CD14-positive monocyte (primary cell): ENCODE measurements at regions not wholly inside any gene's neighbourhood (a gene's known extent, or its start where the extent isn't known, plus 50 kb on each side); places are given as distances from the start of the nearest gene placed in this dataset.

Experiments used
- DNase-seq, 3 donors: peaks; one replicate each; pipeline ENCODE4 v3.0.0-alpha.2; 2011 to 2022
- H2AFZ ChIP-seq: 2 replicates; pipeline ENCODE4 v1.6.0; 2012; ENCODE audit warnings: mild to moderate bottlenecking, low read depth, low read length, inconsistent platforms; ENCODE audit not compliant: insufficient read depth, poor library complexity, severe bottlenecking
- H3K27ac ChIP-seq, 2 donors: 1 replicate in 1 of 2; 2 replicates in 1 of 2; pipeline ENCODE4 v1.5.1; 2012 to 2013; ENCODE audit warnings: low read length in 2 of 2, control low read depth in 1 of 2, inconsistent platforms in 1 of 2, low read depth in 1 of 2, mild to moderate bottlenecking in 1 of 2
- H3K27me3 ChIP-seq, 2 donors: one replicate each; pipeline versions ENCODE4 v1.6.0 to v1.6.1; 2011 to 2013; ENCODE audit warnings: low read length in 2 of 2; ENCODE audit not compliant: control insufficient read depth in 2 of 2, insufficient read depth in 2 of 2
- H3K36me3 ChIP-seq, 2 donors: replicated peaks in 1 of 2; 1 replicate in 1 of 2; 2 replicates in 1 of 2; pipeline versions ENCODE4 v1.5.1 to v1.6.1; 2012 to 2013; ENCODE audit warnings: low read length in 2 of 2, control low read depth in 1 of 2, inconsistent platforms in 1 of 2, mild to moderate bottlenecking in 1 of 2; ENCODE audit not compliant: insufficient read depth in 2 of 2, control insufficient read depth in 1 of 2
- H3K4me1 ChIP-seq, 2 donors: 1 replicate in 1 of 2; 2 replicates in 1 of 2; pipeline versions ENCODE4 v1.5.1 to v1.6.1; 2012 to 2013; ENCODE audit warnings: low read length in 2 of 2, control low read depth in 1 of 2, inconsistent platforms in 1 of 2, mild to moderate bottlenecking in 1 of 2, moderate library complexity in 1 of 2; ENCODE audit not compliant: insufficient read depth in 2 of 2, control insufficient read depth in 1 of 2
- H3K4me2 ChIP-seq: replicated peaks from 2 replicates; pipeline ENCODE3; 2012; ENCODE audit warnings: low read length, moderate library complexity, mild to moderate bottlenecking; ENCODE audit not compliant: poor library complexity, severe bottlenecking; ENCODE audit errors: extremely low read depth
- H3K4me3 ChIP-seq, 3 experiments: fragments of 200-600 bp in 1 of 3; sonication (generic) in 1 of 3; replicated peaks in 1 of 3; 1 replicate in 2 of 3; 2 replicates in 1 of 3; pipeline ENCODE4 v1.5.1; 2011 to 2013; ENCODE audit warnings: low read length in 3 of 3, mild to moderate bottlenecking in 3 of 3, control low read depth in 2 of 3, low read depth in 2 of 3, inconsistent platforms in 1 of 3, moderate library complexity in 1 of 3
- H3K79me2 ChIP-seq: 2 replicates; pipeline ENCODE4 v1.6.0; 2012; ENCODE audit warnings: mild to moderate bottlenecking, control low read depth, inconsistent platforms, low read length, moderate library complexity; ENCODE audit not compliant: insufficient read depth
- H3K9ac ChIP-seq: 2 replicates; pipeline ENCODE4 v1.6.0; 2017; ENCODE audit warnings: low read length, mild to moderate bottlenecking; ENCODE audit not compliant: insufficient read depth, poor library complexity, severe bottlenecking
- H3K9me3 ChIP-seq, 2 donors: replicated peaks in 1 of 2; 1 replicate in 1 of 2; 2 replicates in 1 of 2; pipeline versions ENCODE4 v1.5.1 to v1.6.1; 2012 to 2013; ENCODE audit warnings: low read length in 2 of 2, control low read depth in 1 of 2; ENCODE audit not compliant: control insufficient read depth in 1 of 2, insufficient read depth in 1 of 2
- H4K20me1 ChIP-seq: 2 replicates; pipeline ENCODE4 v1.6.0; 2012; ENCODE audit warnings: mild to moderate bottlenecking, low read length, control low read depth, moderate library complexity; ENCODE audit not compliant: insufficient read depth
- H3K27ac Mint-ChIP-seq, 7 donors: one replicate each; pipeline ENCODE4 v1.8.0; 2020; ENCODE audit warnings: mild to moderate bottlenecking in 7 of 7, mixed read lengths in 7 of 7, moderate library complexity in 6 of 7, inconsistent platforms in 2 of 7
- H3K27me3 Mint-ChIP-seq, 3 donors: one replicate each; pipeline ENCODE4 v1.8.0; 2021 to 2022; ENCODE audit warnings: low read depth in 3 of 3, mild to moderate bottlenecking in 3 of 3, mixed read lengths in 3 of 3, moderate library complexity in 3 of 3, inconsistent platforms in 1 of 3
- H3K36me3 Mint-ChIP-seq, 2 donors: one replicate each; pipeline ENCODE4 v1.8.0; 2020; ENCODE audit warnings: mixed read lengths in 2 of 2, inconsistent platforms in 1 of 2, mild to moderate bottlenecking in 1 of 2
- H3K4me1 Mint-ChIP-seq: one replicate; pipeline ENCODE4 v1.8.0; 2020; ENCODE audit warnings: mild to moderate bottlenecking, mixed read lengths
- H3K4me3 Mint-ChIP-seq, 2 donors: one replicate each; pipeline ENCODE4 v1.8.0; 2020; ENCODE audit warnings: mild to moderate bottlenecking in 2 of 2, mixed read lengths in 2 of 2, moderate library complexity in 1 of 2
- H3K9me3 Mint-ChIP-seq, 7 donors: one replicate each; pipeline ENCODE4 v1.8.0; 2020 to 2022; ENCODE audit warnings: mixed read lengths in 7 of 7, mild to moderate bottlenecking in 6 of 7, moderate library complexity in 6 of 7, inconsistent platforms in 2 of 7
- WGBS: methylation state at CpG from one replicate; pipeline ENCODE4 v1.1.5; 2013; ENCODE audit warnings: missing lambda C conversion rate; ENCODE audit not compliant: insufficient coverage; 5-methylcytosine and 5-hydroxymethylcytosine counted together
- intact Hi-C, 2 donors: fragments of 100-400 bp; cut with micrococcal nuclease; formaldehyde crosslinking; loops; one replicate each; pipeline versions ENCODE4 v1.15.0 to v1.15.1; 2023
- TF ChIP-seq, protein P1 (sequence below): fragments of 200-600 bp; IDR thresholded peaks from one replicate; pipeline ENCODE4 v1.8.0; 2022; ENCODE audit warnings: antibody characterized with exemption, mild to moderate bottlenecking

DNA sequence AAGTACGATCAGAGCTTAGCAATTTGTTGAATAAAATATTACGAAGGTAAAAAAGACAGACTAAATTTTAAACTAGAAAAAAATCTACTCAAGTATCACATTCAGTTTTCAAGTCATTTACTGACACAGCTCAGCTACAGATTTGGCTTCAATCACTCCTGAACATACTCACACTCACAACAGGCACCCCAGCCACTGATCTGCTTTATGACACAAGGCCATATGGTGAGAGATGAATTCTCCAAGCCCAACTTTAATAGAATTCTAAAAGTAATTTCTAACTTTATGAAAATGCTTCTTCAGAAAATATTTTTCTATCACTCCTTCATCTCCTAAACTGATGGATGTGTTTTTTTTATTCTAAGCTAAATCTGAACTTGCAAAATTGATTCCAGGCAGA, 337.1 kb downstream of the HHIPL2 start:
- no peaks in the 10 kb centered on the region for H3K4me1 ChIP-seq
- TF ChIP-seq, protein P1, sequence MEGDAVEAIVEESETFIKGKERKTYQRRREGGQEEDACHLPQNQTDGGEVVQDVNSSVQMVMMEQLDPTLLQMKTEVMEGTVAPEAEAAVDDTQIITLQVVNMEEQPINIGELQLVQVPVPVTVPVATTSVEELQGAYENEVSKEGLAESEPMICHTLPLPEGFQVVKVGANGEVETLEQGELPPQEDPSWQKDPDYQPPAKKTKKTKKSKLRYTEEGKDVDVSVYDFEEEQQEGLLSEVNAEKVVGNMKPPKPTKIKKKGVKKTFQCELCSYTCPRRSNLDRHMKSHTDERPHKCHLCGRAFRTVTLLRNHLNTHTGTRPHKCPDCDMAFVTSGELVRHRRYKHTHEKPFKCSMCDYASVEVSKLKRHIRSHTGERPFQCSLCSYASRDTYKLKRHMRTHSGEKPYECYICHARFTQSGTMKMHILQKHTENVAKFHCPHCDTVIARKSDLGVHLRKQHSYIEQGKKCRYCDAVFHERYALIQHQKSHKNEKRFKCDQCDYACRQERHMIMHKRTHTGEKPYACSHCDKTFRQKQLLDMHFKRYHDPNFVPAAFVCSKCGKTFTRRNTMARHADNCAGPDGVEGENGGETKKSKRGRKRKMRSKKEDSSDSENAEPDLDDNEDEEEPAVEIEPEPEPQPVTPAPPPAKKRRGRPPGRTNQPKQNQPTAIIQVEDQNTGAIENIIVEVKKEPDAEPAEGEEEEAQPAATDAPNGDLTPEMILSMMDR = no peak
- WGBS = no CpG with 5 or more reads among the region's 2 CpGs
- Mint-ChIP-seq H3K27me3 (no peaks in the 10 kb centered on the region), H3K36me3 (no peaks in the 10 kb centered on the region), H3K4me1 (no peaks in the 10 kb centered on the region), H3K4me3 (no peak overlapping the region), H3K9me3 (no peaks in the 10 kb centered on the region), H3K27ac (no peak overlapping the region)
- H3K4me2 ChIP-seq = no peak overlapping the region
- H3K9me3 ChIP-seq = no peaks in the 10 kb centered on the region
- no peak overlapping the region for H3K4me3 ChIP-seq
- H3K36me3 ChIP-seq = no peaks in the 10 kb centered on the region
- no peaks in the 10 kb centered on the region for H3K27me3 ChIP-seq
- H4K20me1 ChIP-seq = no peaks in the 10 kb centered on the region
- H2AFZ ChIP-seq = no peak overlapping the region
- H3K79me2 ChIP-seq = no peaks in the 10 kb centered on the region
- intact Hi-C loops = no loop called here
- no peak for DNase-seq
- H3K27ac ChIP-seq = no peak overlapping the region
- no peak overlapping the region for H3K9ac ChIP-seq

DNA sequence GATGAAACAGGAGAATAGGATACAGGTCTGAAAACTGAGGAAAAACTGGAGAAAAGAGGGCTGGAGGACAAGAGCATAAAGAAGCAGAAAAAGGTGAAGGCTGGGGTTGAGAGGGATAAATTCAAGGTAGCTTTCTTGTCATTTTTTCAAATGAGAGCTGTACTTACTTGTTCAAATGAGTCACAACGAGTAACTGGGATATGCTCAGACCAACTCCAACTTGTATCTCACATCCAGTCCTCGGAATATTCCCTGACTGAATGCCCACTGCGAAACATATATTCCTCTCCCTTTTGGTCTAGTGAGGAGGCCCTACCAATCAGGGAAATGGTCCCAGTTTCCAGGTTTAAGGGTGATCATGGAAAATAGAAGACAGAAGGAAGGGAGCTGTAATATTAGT, 343.4 kb downstream of the HHIPL2 start:
- Histone ChIP-seq H3K4me3 (no peak overlapping the region), H3K9ac (no peak overlapping the region), H3K36me3 (no peaks in the 10 kb centered on the region), H3K4me1 (no peaks in the 10 kb centered on the region), H2AFZ (no peak overlapping the region), H3K9me3 (no peaks in the 10 kb centered on the region), H3K27me3 (no peaks in the 10 kb centered on the region), H3K79me2 (no peaks in the 10 kb centered on the region), H3K27ac (no peak overlapping the region), H3K4me2 (no peak overlapping the region), H4K20me1 (no peaks in the 10 kb centered on the region)
- no CpG with 5 or more reads among the region's 3 CpGs for WGBS
- H3K4me3 Mint-ChIP-seq = no peak overlapping the region
- TF ChIP-seq, protein P1 = no peak
- peak overlapping the region in 1 of 7 donors; percentile 60 for H3K27ac Mint-ChIP-seq
- H3K9me3 Mint-ChIP-seq = peaks cover 0 to 4% (median 1%) of the 10 kb centered on the region in 7 donors
- no peak for DNase-seq
- no peaks in the 10 kb centered on the region for H3K4me1 Mint-ChIP-seq
- H3K36me3 Mint-ChIP-seq = no peaks in the 10 kb centered on the region
- peaks cover 0 to 4% (median 0%) of the 10 kb centered on the region in 3 donors for H3K27me3 Mint-ChIP-seq
- intact Hi-C loops = no loop called here
